HCT116 (cell line): ENCODE measurements at regions not wholly inside any gene's neighbourhood (a gene's known extent, or its start where the extent isn't known, plus 50 kb on each side); places are given as distances from the start of the nearest gene placed in this dataset.

Source experiments
- ATAC-seq: fragments of 200-7000 bp; cut with Tn5 transposase; 2 replicates; pipeline ENCODE4 v1.9.1; 2020; ENCODE audit warnings: mild to moderate bottlenecking, moderate library complexity
- BruUV-seq: library from RNA; stranded (reverse); fragments of 400-500 nt; replicated peaks from 2 replicates; lab custom pipeline; 2021; lab: Mats Ljungman, UMichigan
- CTCF ChIA-PET: fragments of 300-600 bp; sonication (Branson Sonifier 250); formaldehyde crosslinking; loops from one replicate; lab custom pipeline; 2021; ENCODE audit warnings: antibody characterized with exemption; lab: Charles Lee
- POLR2A ChIA-PET: fragments of 300-600, 350-600 bp; sonication (Branson Sonifier 250); formaldehyde crosslinking; loops from one replicate; lab custom pipeline; 2021; ENCODE audit warnings: antibody characterized with exemption; lab: Charles Lee
- RAD21 ChIA-PET, 2 experiments: fragments of 300-600 bp; sonication (Branson Sonifier 250); formaldehyde crosslinking; loops; one replicate each; lab custom pipeline; 2023; ENCODE audit warnings: low total read pairs in 2 of 2; ENCODE audit not compliant: uncharacterized antibody in 2 of 2, unreplicated experiment in 2 of 2, low non-redundant PET in 1 of 2; lab: Charles Lee
- DNase-seq: peaks from one replicate; pipeline ENCODE4 v3.0.0-alpha.2; 2010; ENCODE audit warnings: low read depth, low spot score
- H2AFZ ChIP-seq: fragments of 200-600 bp; shearing (Covaris generic), sonication (generic); 2 replicates; pipeline ENCODE4 v1.6.1; 2017; ENCODE audit warnings: low read depth, mixed run types, mixed read lengths, antibody characterized with exemption, low read length; ENCODE audit not compliant: poor library complexity, severe bottlenecking
- H3K27ac ChIP-seq: 2 replicates; pipeline ENCODE4 v1.5.1; 2012; ENCODE audit warnings: low read depth, low read length
- H3K27me3 ChIP-seq: fragments of 200-600 bp; sonication (generic); 2 replicates; pipeline ENCODE4 v1.6.1; 2016; ENCODE audit warnings: mixed run types, low read length, mixed read lengths; ENCODE audit not compliant: insufficient read depth
- H3K36me3 ChIP-seq, 2 experiments: fragments of 200-500 bp in 1 of 2; fragments of 200-600 bp in 1 of 2; sonication (Bioruptor generic) in 1 of 2; sonication (generic) in 1 of 2; 2 replicates each; pipeline versions ENCODE4 v1.5.1 to v1.6.1; 2014 to 2016; ENCODE audit warnings: low read length in 2 of 2, inconsistent platforms in 1 of 2, mixed read lengths in 1 of 2, mixed run types in 1 of 2; ENCODE audit not compliant: insufficient read depth in 2 of 2, control insufficient read depth in 1 of 2
- H3K4me1 ChIP-seq, 2 experiments: fragments of 200-600 bp in 1 of 2; sonication (generic) in 1 of 2; 2 replicates each; pipeline versions ENCODE4 v1.5.1 to v1.6.1; 2012 to 2017; ENCODE audit warnings: low read length in 2 of 2, inconsistent platforms in 1 of 2, mild to moderate bottlenecking in 1 of 2, mixed read lengths in 1 of 2, mixed run types in 1 of 2, moderate library complexity in 1 of 2; ENCODE audit not compliant: insufficient read depth in 2 of 2, control insufficient read depth in 1 of 2
- H3K4me2 ChIP-seq: fragments of 200-600 bp; sonication (generic); 2 replicates; pipeline ENCODE4 v1.6.1; 2017; ENCODE audit warnings: mixed run types, low read length, mixed read lengths
- H3K4me3 ChIP-seq, 2 experiments: fragments of 200-600 bp in 1 of 2; sonication (generic) in 1 of 2; replicated peaks in 1 of 2; 2 replicates each; pipeline ENCODE4 v1.5.1; 2011 to 2016; ENCODE audit warnings: low read length in 2 of 2, control low read depth in 1 of 2, low read depth in 1 of 2, mild to moderate bottlenecking in 1 of 2, mixed read lengths in 1 of 2, mixed run types in 1 of 2
- H3K79me2 ChIP-seq: fragments of 200-600 bp; sonication (generic); 2 replicates; pipeline ENCODE4 v1.6.1; 2017; ENCODE audit warnings: mild to moderate bottlenecking, mixed run types, low read length, moderate library complexity, mixed read lengths; ENCODE audit not compliant: insufficient read depth
- H3K9ac ChIP-seq: fragments of 200-600 bp; sonication (generic); 2 replicates; pipeline ENCODE4 v1.6.1; 2016; ENCODE audit warnings: low read length, mixed read lengths
- H3K9me2 ChIP-seq: fragments of 200-600 bp; sonication (generic), shearing (Covaris generic); 2 replicates; pipeline ENCODE4 v1.6.1; 2017; ENCODE audit warnings: mixed run types, mild to moderate bottlenecking, moderate library complexity; ENCODE audit not compliant: insufficient read depth
- H3K9me3 ChIP-seq, 2 experiments: fragments of 200-500 bp in 1 of 2; fragments of 200-600 bp in 1 of 2; sonication (Bioruptor generic) in 1 of 2; sonication (generic) in 1 of 2; 2 replicates each; pipeline ENCODE4 v1.6.1; 2014 to 2017; ENCODE audit warnings: low read length in 2 of 2, mixed read lengths in 2 of 2, inconsistent platforms in 1 of 2, low read depth in 1 of 2, mild to moderate bottlenecking in 1 of 2, mixed run types in 1 of 2, moderate library complexity in 1 of 2; ENCODE audit not compliant: control insufficient read depth in 1 of 2, insufficient read depth in 1 of 2
- H4K20me1 ChIP-seq: fragments of 200-600 bp; sonication (generic), shearing (Covaris generic); 2 replicates; pipeline ENCODE4 v1.6.1; 2017; ENCODE audit warnings: mixed run types, mild to moderate bottlenecking, moderate library complexity; ENCODE audit not compliant: insufficient read depth
- CBX3 ChIP-seq: IDR thresholded peaks from 2 replicates; pipeline ENCODE4 v1.6.1; 2012; ENCODE audit warnings: low read depth
- ELF1 ChIP-seq: IDR thresholded peaks from 2 replicates; pipeline ENCODE4 v1.6.1; 2012; ENCODE audit warnings: low read depth, borderline replicate concordance
- EZH2 ChIP-seq: fragments of 200-600 bp; sonication (generic); IDR thresholded peaks from 2 replicates; pipeline ENCODE4 v1.6.1; 2017; ENCODE audit warnings: antibody characterized with exemption, mixed run types
- POLR2A ChIP-seq: IDR thresholded peaks from 2 replicates; pipeline ENCODE4 v1.7.0; 2011; ENCODE audit warnings: borderline replicate concordance; ENCODE audit not compliant: insufficient read depth, insufficient read length; ENCODE audit errors: extremely low read depth
- POLR2AphosphoS5 ChIP-seq: IDR thresholded peaks from 2 replicates; pipeline ENCODE4 v1.6.1; 2011; ENCODE audit warnings: mild to moderate bottlenecking, low read depth, low read length, moderate library complexity
- RAD21 ChIP-seq: IDR thresholded peaks from 2 replicates; pipeline ENCODE4 v1.6.1; 2012; ENCODE audit warnings: low read depth, mild to moderate bottlenecking
- SP1 ChIP-seq: IDR thresholded peaks from 2 replicates; pipeline ENCODE4 v1.6.1; 2012; ENCODE audit warnings: low read depth
- intact Hi-C: fragments of 100-400 bp; cut with micrococcal nuclease; formaldehyde crosslinking; loops from 2 replicates; pipeline ENCODE4 v1.10.0; 2022
- TF ChIP-seq, protein P1 (sequence below): IDR thresholded peaks from 2 replicates; pipeline ENCODE4 v1.6.1; 2012; ENCODE audit warnings: low read depth
- TF ChIP-seq, protein P2 (sequence below): IDR thresholded peaks from 2 replicates; pipeline ENCODE4 v1.6.1; 2012

DNA sequence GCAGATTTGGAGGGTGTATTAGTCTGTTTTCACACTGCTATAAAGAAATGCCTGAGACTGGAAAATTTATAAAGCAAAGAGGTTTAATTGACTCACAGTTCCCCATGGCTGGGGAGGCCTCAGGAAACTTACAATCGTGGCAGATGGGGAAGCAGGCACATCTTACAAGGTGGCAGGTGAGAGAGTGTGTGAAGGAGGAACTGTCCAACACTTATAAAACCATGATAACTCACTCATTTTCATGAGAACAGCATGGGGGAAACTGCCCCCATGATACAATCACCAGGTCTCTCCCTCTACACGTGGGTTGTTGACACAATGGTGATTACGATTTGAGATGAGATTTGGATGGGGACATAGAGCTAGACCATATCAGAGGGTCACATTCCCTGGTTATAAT lies 195.6 kb downstream of the RGS9 start:
- ChIA-PET CTCF (no interaction called here), POLR2A (no interaction called here), RAD21 (no interaction called here)
- no peak overlapping the region for H3K4me3 ChIP-seq
- H3K4me1 ChIP-seq, result peaks cover 10 to 13% of the 10 kb centered on the region in 2 experiments
- H3K27ac ChIP-seq, result no peak overlapping the region
- no peaks in the 10 kb centered on the region for H3K36me3 ChIP-seq
- H3K27me3 ChIP-seq, result no peaks in the 10 kb centered on the region
- TF ChIP-seq POLR2A (no peak), SP1 (no peak), RAD21 (no peak), EZH2 (no peak), POLR2AphosphoS5 (no peak), CBX3 (no peak), ELF1 (no peak)
- TF ChIP-seq, protein P1, sequence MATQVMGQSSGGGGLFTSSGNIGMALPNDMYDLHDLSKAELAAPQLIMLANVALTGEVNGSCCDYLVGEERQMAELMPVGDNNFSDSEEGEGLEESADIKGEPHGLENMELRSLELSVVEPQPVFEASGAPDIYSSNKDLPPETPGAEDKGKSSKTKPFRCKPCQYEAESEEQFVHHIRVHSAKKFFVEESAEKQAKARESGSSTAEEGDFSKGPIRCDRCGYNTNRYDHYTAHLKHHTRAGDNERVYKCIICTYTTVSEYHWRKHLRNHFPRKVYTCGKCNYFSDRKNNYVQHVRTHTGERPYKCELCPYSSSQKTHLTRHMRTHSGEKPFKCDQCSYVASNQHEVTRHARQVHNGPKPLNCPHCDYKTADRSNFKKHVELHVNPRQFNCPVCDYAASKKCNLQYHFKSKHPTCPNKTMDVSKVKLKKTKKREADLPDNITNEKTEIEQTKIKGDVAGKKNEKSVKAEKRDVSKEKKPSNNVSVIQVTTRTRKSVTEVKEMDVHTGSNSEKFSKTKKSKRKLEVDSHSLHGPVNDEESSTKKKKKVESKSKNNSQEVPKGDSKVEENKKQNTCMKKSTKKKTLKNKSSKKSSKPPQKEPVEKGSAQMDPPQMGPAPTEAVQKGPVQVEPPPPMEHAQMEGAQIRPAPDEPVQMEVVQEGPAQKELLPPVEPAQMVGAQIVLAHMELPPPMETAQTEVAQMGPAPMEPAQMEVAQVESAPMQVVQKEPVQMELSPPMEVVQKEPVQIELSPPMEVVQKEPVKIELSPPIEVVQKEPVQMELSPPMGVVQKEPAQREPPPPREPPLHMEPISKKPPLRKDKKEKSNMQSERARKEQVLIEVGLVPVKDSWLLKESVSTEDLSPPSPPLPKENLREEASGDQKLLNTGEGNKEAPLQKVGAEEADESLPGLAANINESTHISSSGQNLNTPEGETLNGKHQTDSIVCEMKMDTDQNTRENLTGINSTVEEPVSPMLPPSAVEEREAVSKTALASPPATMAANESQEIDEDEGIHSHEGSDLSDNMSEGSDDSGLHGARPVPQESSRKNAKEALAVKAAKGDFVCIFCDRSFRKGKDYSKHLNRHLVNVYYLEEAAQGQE, result peak; percentile 37
- TF ChIP-seq, protein P2, sequence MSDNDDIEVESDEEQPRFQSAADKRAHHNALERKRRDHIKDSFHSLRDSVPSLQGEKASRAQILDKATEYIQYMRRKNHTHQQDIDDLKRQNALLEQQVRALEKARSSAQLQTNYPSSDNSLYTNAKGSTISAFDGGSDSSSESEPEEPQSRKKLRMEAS, result no peak
- peak overlapping the region; percentile 85 for H2AFZ ChIP-seq
- no peak overlapping the region for H3K9ac ChIP-seq
- DNase-seq, result no peak
- peak overlapping the region; percentile 47 for H3K4me2 ChIP-seq
- ATAC-seq, result peak; percentile 12; the same call in 1 of the 2 replicates
- no peaks in the 10 kb centered on the region for H3K79me2 ChIP-seq
- no peaks in the 10 kb centered on the region for H4K20me1 ChIP-seq
- no peaks in the 10 kb centered on the region for H3K9me2 ChIP-seq
- no peaks in the 10 kb centered on the region for H3K9me3 ChIP-seq
- intact Hi-C loops, result no loop called here
- BruUV-seq, result no TSS peak
